IMR-90 (cell line): ENCODE measurements at regions not wholly inside any gene's neighbourhood (a gene's known extent, or its start where the extent isn't known, plus 50 kb on each side); places are given as distances from the start of the nearest gene placed in this dataset.

ENCODE experiments used
- ATAC-seq: fragments of 200-7000 bp; cut with Tn5 transposase; 2 replicates; pipeline ENCODE4 v1.9.1; 2020; ENCODE audit warnings: low read depth, mild to moderate bottlenecking, moderate library complexity
- BruUV-seq: library from RNA; stranded (reverse); fragments of 400-500 nt; replicated peaks from 2 replicates; lab custom pipeline; 2021; lab: Mats Ljungman, UMichigan
- CTCF ChIA-PET: fragments of 300-600 bp; formaldehyde crosslinking; extraction: SDS; loops from one replicate; lab custom pipeline; 2021; ENCODE audit warnings: antibody characterized with exemption; lab: Yijun Ruan, JAX
- POLR2A ChIA-PET: fragments of 300-600 bp; sonication (Branson Sonifier 250); formaldehyde crosslinking; loops from one replicate; lab custom pipeline; 2022; ENCODE audit warnings: antibody characterized with exemption; ENCODE audit not compliant: unreplicated experiment; lab: Charles Lee
- DNase-seq: peaks from one replicate; pipeline ENCODE4 v3.0.0; 2013
- H2AFZ ChIP-seq: replicated peaks from 2 replicates; pipeline ENCODE3; 2013; ENCODE audit warnings: low read length, mild to moderate bottlenecking; ENCODE audit not compliant: poor library complexity
- H2AK5ac ChIP-seq: 2 replicates; pipeline ENCODE4 v1.6.1; 2013; ENCODE audit warnings: low read depth, low read length, inconsistent platforms
- H2AK9ac ChIP-seq: replicated peaks from 2 replicates; pipeline ENCODE3; 2013; ENCODE audit warnings: mild to moderate bottlenecking, low read depth, low read length, moderate library complexity; ENCODE audit not compliant: poor library complexity
- H2BK120ac ChIP-seq: 2 replicates; pipeline ENCODE4 v1.6.1; 2013; ENCODE audit warnings: low read depth, low read length, inconsistent platforms
- H2BK15ac ChIP-seq: 3 replicates; pipeline ENCODE4 v1.6.1; 2013; ENCODE audit warnings: low read depth, low read length, inconsistent platforms
- H2BK20ac ChIP-seq: 2 replicates; pipeline ENCODE4 v1.6.1; 2013; ENCODE audit warnings: low read depth, mild to moderate bottlenecking, inconsistent platforms, low read length, moderate library complexity
- H2BK5ac ChIP-seq: 2 replicates; pipeline ENCODE4 v1.6.1; 2013; ENCODE audit warnings: mild to moderate bottlenecking, low read depth, low read length, inconsistent platforms; ENCODE audit not compliant: poor library complexity, severe bottlenecking
- H3K14ac ChIP-seq: replicated peaks from 2 replicates; pipeline ENCODE4 v1.6.1; 2013; ENCODE audit warnings: low read depth, low read length, inconsistent platforms
- H3K18ac ChIP-seq: 2 replicates; pipeline ENCODE4 v1.6.1; 2013; ENCODE audit warnings: low read depth, low read length, control low read depth
- H3K23ac ChIP-seq: 2 replicates; pipeline ENCODE4 v1.6.1; 2013; ENCODE audit warnings: low read depth, low read length, inconsistent platforms
- H3K27ac ChIP-seq: 2 replicates; pipeline ENCODE4 v1.5.1; 2013; ENCODE audit warnings: mild to moderate bottlenecking, control low read depth, low read length; ENCODE audit not compliant: insufficient read depth
- H3K27me3 ChIP-seq: 2 replicates; pipeline ENCODE4 v1.6.1; 2013; ENCODE audit warnings: low read length; ENCODE audit not compliant: control insufficient read depth, insufficient read depth
- H3K36me3 ChIP-seq: 2 replicates; pipeline ENCODE4 v1.6.1; 2013; ENCODE audit warnings: low read length, mixed read lengths; ENCODE audit not compliant: control insufficient read depth, insufficient read depth
- H3K4ac ChIP-seq: 2 replicates; pipeline ENCODE4 v1.6.1; 2013; ENCODE audit warnings: low read depth, low read length, inconsistent platforms
- H3K4me1 ChIP-seq: 2 replicates; pipeline ENCODE4 v1.6.1; 2013; ENCODE audit warnings: low read length, mixed read lengths; ENCODE audit not compliant: control insufficient read depth, insufficient read depth
- H3K4me2 ChIP-seq: 2 replicates; pipeline ENCODE4 v1.6.1; 2013; ENCODE audit warnings: low read depth, mild to moderate bottlenecking, control low read depth, low read length, moderate library complexity
- H3K4me3 ChIP-seq: 2 replicates; pipeline ENCODE4 v1.5.1; 2013; ENCODE audit warnings: low read depth, mild to moderate bottlenecking, control low read depth, low read length, moderate library complexity; ENCODE audit not compliant: insufficient read depth
- H3K56ac ChIP-seq: 2 replicates; pipeline ENCODE4 v1.6.1; 2013; ENCODE audit warnings: low read length, inconsistent platforms; ENCODE audit not compliant: insufficient read depth; ENCODE audit errors: extremely low read depth
- H3K79me1 ChIP-seq, 2 experiments: 2 replicates each; pipeline ENCODE4 v1.6.1; 2013; ENCODE audit warnings: low read length in 2 of 2, inconsistent platforms in 1 of 2, low read depth in 1 of 2
- H3K9ac ChIP-seq: 2 replicates; pipeline ENCODE4 v1.6.1; 2013; ENCODE audit warnings: low read depth, low read length, control low read depth
- H3K9me1 ChIP-seq: 2 replicates; pipeline ENCODE4 v1.6.1; 2013; ENCODE audit warnings: low read length, inconsistent platforms; ENCODE audit not compliant: insufficient read depth
- H3K9me3 ChIP-seq: 2 replicates; pipeline ENCODE4 v1.6.1; 2013; ENCODE audit warnings: low read length; ENCODE audit not compliant: control insufficient read depth, insufficient read depth
- H4K20me1 ChIP-seq: 2 replicates; pipeline ENCODE4 v1.6.1; 2013; ENCODE audit warnings: low read length, inconsistent platforms; ENCODE audit not compliant: insufficient read depth
- H4K5ac ChIP-seq: 2 replicates; pipeline ENCODE4 v1.6.1; 2013; ENCODE audit warnings: mild to moderate bottlenecking, low read depth, low read length, control low read depth
- H4K8ac ChIP-seq, 2 experiments: 2 replicates each; pipeline ENCODE4 v1.6.1; 2013; ENCODE audit warnings: low read depth in 2 of 2, low read length in 2 of 2, control low read depth in 1 of 2, inconsistent platforms in 1 of 2
- H4K91ac ChIP-seq: 2 replicates; pipeline ENCODE4 v1.6.1; 2013; ENCODE audit warnings: low read depth, low read length, inconsistent platforms; ENCODE audit not compliant: insufficient read depth
- BHLHE40 ChIP-seq: fragments of 150-350 bp; IDR thresholded peaks from 2 replicates; pipeline ENCODE4 v1.6.1; 2016; ENCODE audit warnings: mild to moderate bottlenecking, low read depth, low read length
- CEBPB ChIP-seq: IDR thresholded peaks from 2 replicates; pipeline ENCODE4 v1.6.1; 2012; ENCODE audit warnings: low read depth, low read length, improper control_type of control experiment
- CHD1 ChIP-seq: IDR thresholded peaks from 2 replicates; pipeline ENCODE4 v1.6.1; 2012; ENCODE audit warnings: low read depth, low read length, improper control_type of control experiment
- CTCF ChIP-seq: conservative IDR thresholded peaks from 2 replicates; pipeline ENCODE4 v1.5.1; 2012; ENCODE audit warnings: mild to moderate bottlenecking, low read depth, low read length, improper control_type of control experiment
- ELK1 ChIP-seq: fragments of 150-350 bp; IDR thresholded peaks from 2 replicates; pipeline ENCODE4 v1.6.1; 2016; ENCODE audit warnings: low read depth, mild to moderate bottlenecking, low read length, moderate library complexity, borderline replicate concordance
- FOS ChIP-seq: fragments of 150-350 bp; IDR thresholded peaks from 2 replicates; pipeline ENCODE4 v1.6.1; 2016; ENCODE audit warnings: low read depth, low read length
- MAFK ChIP-seq: IDR thresholded peaks from 2 replicates; pipeline ENCODE4 v1.6.1; 2012; ENCODE audit warnings: low read depth, low read length, improper control_type of control experiment
- MAZ ChIP-seq: IDR thresholded peaks from 2 replicates; pipeline ENCODE4 v1.6.1; 2012; ENCODE audit warnings: low read depth, mild to moderate bottlenecking, low read length, improper control_type of control experiment, moderate library complexity, borderline replicate concordance
- MXI1 ChIP-seq: IDR thresholded peaks from 2 replicates; pipeline ENCODE4 v1.6.1; 2012; ENCODE audit warnings: low read depth, mild to moderate bottlenecking, low read length, moderate library complexity, borderline replicate concordance
- NFE2L2 ChIP-seq: fragments of 150-350 bp; IDR thresholded peaks from 2 replicates; pipeline ENCODE4 v1.6.1; 2016; ENCODE audit warnings: low read depth, mild to moderate bottlenecking, low read length
- POLR2A ChIP-seq: IDR thresholded peaks from 2 replicates; pipeline ENCODE4 v1.6.1; 2012; ENCODE audit warnings: mild to moderate bottlenecking, low read depth, low read length
- RAD21 ChIP-seq: IDR thresholded peaks from 2 replicates; pipeline ENCODE4 v1.6.1; 2012; ENCODE audit warnings: low read length, improper control_type of control experiment
- RCOR1 ChIP-seq: IDR thresholded peaks from 2 replicates; pipeline ENCODE4 v1.6.1; 2012; ENCODE audit warnings: mild to moderate bottlenecking, low read length, improper control_type of control experiment; ENCODE audit not compliant: insufficient replicate concordance
- RFX5 ChIP-seq: IDR thresholded peaks from 2 replicates; pipeline ENCODE4 v1.8.0; 2012; ENCODE audit warnings: low read depth, mild to moderate bottlenecking, low read length, moderate library complexity
- SMC3 ChIP-seq: fragments of 150-350 bp; IDR thresholded peaks from 2 replicates; pipeline ENCODE4 v1.6.1; 2016; ENCODE audit warnings: low read depth, mild to moderate bottlenecking, antibody characterized with exemption, low read length, moderate library complexity
- USF2 ChIP-seq: fragments of 150-350 bp; IDR thresholded peaks from 2 replicates; pipeline ENCODE4 v1.6.1; 2017; ENCODE audit warnings: mild to moderate bottlenecking, antibody characterized with exemption, low read length, low read depth
- WGBS, 2 experiments: methylation state at CpG; one replicate each; pipeline versions ENCODE4 v1.1.5 to v1.1.7; 2013; ENCODE audit warnings: missing lambda C conversion rate in 2 of 2; ENCODE audit not compliant: insufficient read length in 1 of 2; ENCODE audit errors: extremely low coverage in 2 of 2; 5-methylcytosine and 5-hydroxymethylcytosine counted together
- dilution Hi-C: fragments of 300-500 bp; cut with HindIII; formaldehyde crosslinking; loops from one replicate; pipeline ENCODE4 v1.14.3; 2018; ENCODE audit warnings: low sequenced_read_pairs; ENCODE audit not compliant: unreplicated experiment
- in situ Hi-C: fragments of 300-500 bp; cut with MboI; formaldehyde crosslinking; loops from 3 replicates; pipeline ENCODE4 v1.14.3; 2019; ENCODE audit warnings: low sequenced_read_pairs, inconsistent platforms, mixed read lengths
- intact Hi-C: fragments of 100-400 bp; cut with micrococcal nuclease; formaldehyde crosslinking; loops from 2 replicates; pipeline ENCODE4 v1.10.0; 2022

GRCh38 chr11:38680166-38680565 is 2082.1 kb upstream of the RAG2 start:
- Histone ChIP-seq H3K27me3 (no peaks in the 10 kb centered on the region), H3K27ac (no peak overlapping the region), H3K4me2 (no peak overlapping the region), H3K56ac (no peak overlapping the region), H3K79me1 (no peaks in the 10 kb centered on the region), H2BK120ac (no peak overlapping the region), H3K9me1 (no peaks in the 10 kb centered on the region), H3K18ac (no peak overlapping the region), H3K23ac (no peak overlapping the region), H2AFZ (no peak overlapping the region), H2BK5ac (no peak overlapping the region), H4K8ac (no peak overlapping the region), H3K14ac (no peak overlapping the region), H4K5ac (no peak overlapping the region), H2BK15ac (no peak overlapping the region), H4K91ac (no peak overlapping the region), H3K9ac (no peak overlapping the region), H3K36me3 (no peaks in the 10 kb centered on the region), H3K4me3 (no peak overlapping the region), H2AK9ac (no peak overlapping the region), H2AK5ac (no peak overlapping the region), H4K20me1 (no peaks in the 10 kb centered on the region), H3K9me3 (peaks cover 6% of the 10 kb centered on the region; the same call in 1 of the 2 replicates), H3K4me1 (no peaks in the 10 kb centered on the region), H2BK20ac (no peak overlapping the region), H3K4ac (no peak overlapping the region)
- BruUV-seq = no TSS peak
- no CpG with 5 or more reads among the region's 2 CpGs for WGBS, 2 experiments
- POLR2A ChIA-PET = no interaction called here
- dilution Hi-C loops (no loop called here), in situ Hi-C loops (no loop called here), intact Hi-C loops (no loop called here)
- CTCF ChIA-PET = no interaction called here
- TF ChIP-seq FOS (no peak), USF2 (no peak), POLR2A (no peak), MAFK (no peak), RCOR1 (no peak), CHD1 (no peak), CTCF (no peak), BHLHE40 (no peak), CEBPB (no peak), MAZ (no peak), SMC3 (no peak), RAD21 (no peak), MXI1 (no peak), RFX5 (no peak), ELK1 (no peak), NFE2L2 (no peak)
- ATAC-seq = no peak
- DNase-seq = no peak
